Prostate gland (tissue), 2 donors: ENCODE measurements at regions not wholly inside any gene's neighbourhood (a gene's known extent, or its start where the extent isn't known, plus 50 kb on each side); places are given as distances from the start of the nearest gene placed in this dataset.

Experiments used
- CTCF ChIP-seq, 4 experiments: fragments of 200-600 bp in 2 of 4; fragments of 450-650 bp in 2 of 4; sonication (generic) in 2 of 4; IDR thresholded peaks; 1 replicate in 3 of 4; 2 replicates in 1 of 4; pipeline ENCODE4 v1.5.1; 2016 to 2019; ENCODE audit warnings: antibody characterized with exemption in 4 of 4, mild to moderate bottlenecking in 2 of 4, moderate library complexity in 2 of 4
- POLR2A ChIP-seq: fragments of 450-650 bp; IDR thresholded peaks from one replicate; pipeline ENCODE4 v1.6.1; 2016; ENCODE audit warnings: antibody characterized with exemption, mild to moderate bottlenecking
- POLR2AphosphoS5 ChIP-seq: sonication (generic); formaldehyde crosslinking; IDR thresholded peaks from one replicate; pipeline ENCODE4 v1.6.1; 2017; ENCODE audit warnings: antibody characterized with exemption

- no peak for TF ChIP-seq CTCF (IDR thresholded peaks at IDR 0.05)
- TF ChIP-seq POLR2AphosphoS5: no peak
- TF ChIP-seq POLR2A: no peak
Observed at GRCh38 chrX:124529786-124530185, 183.4 kb downstream of the SH2D1A start.
